ENCODE measurements at regions not wholly inside any gene's neighbourhood (a gene's known extent, or its start where the extent isn't known, plus 50 kb on each side); places are given as distances from the start of the nearest gene placed in this dataset.

DNA sequence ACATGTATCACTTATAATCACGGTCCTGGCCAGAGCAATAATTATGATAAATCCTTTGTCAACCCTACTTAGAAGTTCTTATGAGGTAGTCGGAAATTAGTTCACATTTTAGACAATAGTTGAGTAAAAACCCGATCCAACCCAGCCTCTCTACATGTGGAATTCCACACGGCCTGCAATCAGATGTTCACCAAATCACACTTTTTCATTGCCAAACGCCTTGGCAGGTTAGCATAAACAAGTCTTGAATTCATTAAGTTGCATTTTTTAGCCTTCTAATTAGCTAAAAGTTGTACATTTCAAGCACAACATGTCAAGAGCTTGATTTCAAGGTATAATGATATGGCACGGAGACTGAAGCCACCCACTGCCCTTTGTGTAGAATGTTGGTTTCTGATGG is 65.3 kb downstream of the FOXL1 start (continued):
- TF ChIP-seq, protein P1, sequence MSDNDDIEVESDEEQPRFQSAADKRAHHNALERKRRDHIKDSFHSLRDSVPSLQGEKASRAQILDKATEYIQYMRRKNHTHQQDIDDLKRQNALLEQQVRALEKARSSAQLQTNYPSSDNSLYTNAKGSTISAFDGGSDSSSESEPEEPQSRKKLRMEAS (IDR thresholded peaks at IDR 0.05): no peak

GRCh38 chr16:86647561-86647960 is 69.2 kb downstream of the FOXL1 start:
- TF ChIP-seq ATF3 (IDR thresholded peaks at IDR 0.05) (no peak), JUND (IDR thresholded peaks at IDR 0.05) (no peak), ZBTB33 (IDR thresholded peaks at IDR 0.05) (no peak), FOXA1 (IDR thresholded peaks at IDR 0.05) (no peak), SP1 (IDR thresholded peaks at IDR 0.05) (no peak), NR2F2 (IDR thresholded peaks at IDR 0.05) (no peak), RXRA (IDR thresholded peaks at IDR 0.05) (no peak), HNF4A (conservative IDR thresholded peaks at IDR 0.05) (no peak), TAF1 (conservative IDR thresholded peaks at IDR 0.05) (no peak), EGR1 (IDR thresholded peaks at IDR 0.05; ENCODE audit: low read depth in 2 of 2) (no peak)
- TF ChIP-seq, protein P1 (IDR thresholded peaks at IDR 0.05): no peak
- TF ChIP-seq, protein P2, sequence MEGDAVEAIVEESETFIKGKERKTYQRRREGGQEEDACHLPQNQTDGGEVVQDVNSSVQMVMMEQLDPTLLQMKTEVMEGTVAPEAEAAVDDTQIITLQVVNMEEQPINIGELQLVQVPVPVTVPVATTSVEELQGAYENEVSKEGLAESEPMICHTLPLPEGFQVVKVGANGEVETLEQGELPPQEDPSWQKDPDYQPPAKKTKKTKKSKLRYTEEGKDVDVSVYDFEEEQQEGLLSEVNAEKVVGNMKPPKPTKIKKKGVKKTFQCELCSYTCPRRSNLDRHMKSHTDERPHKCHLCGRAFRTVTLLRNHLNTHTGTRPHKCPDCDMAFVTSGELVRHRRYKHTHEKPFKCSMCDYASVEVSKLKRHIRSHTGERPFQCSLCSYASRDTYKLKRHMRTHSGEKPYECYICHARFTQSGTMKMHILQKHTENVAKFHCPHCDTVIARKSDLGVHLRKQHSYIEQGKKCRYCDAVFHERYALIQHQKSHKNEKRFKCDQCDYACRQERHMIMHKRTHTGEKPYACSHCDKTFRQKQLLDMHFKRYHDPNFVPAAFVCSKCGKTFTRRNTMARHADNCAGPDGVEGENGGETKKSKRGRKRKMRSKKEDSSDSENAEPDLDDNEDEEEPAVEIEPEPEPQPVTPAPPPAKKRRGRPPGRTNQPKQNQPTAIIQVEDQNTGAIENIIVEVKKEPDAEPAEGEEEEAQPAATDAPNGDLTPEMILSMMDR (IDR thresholded peaks at IDR 0.05; ENCODE audit: low read depth, low read length, missing input control): no peak
- no peak overlapping the region for H3K9ac ChIP-seq (ENCODE audit: low read depth in 1 of 2, low read length in 2 of 2)
- no peak overlapping the region for H3K27ac ChIP-seq (ENCODE audit: low read depth in 1 of 2, low read length in 2 of 2)
- peaks cover 0 to 3% (median 0%) of the 10 kb centered on the region in 4 donors for H3K27me3 ChIP-seq (ENCODE audit: control insufficient read depth in 4 of 4, insufficient read depth in 4 of 4, low read length in 3 of 4)
- no peak for DNase-seq (ENCODE audit: low spot score)
- no peaks in the 10 kb centered on the region for H3K36me3 ChIP-seq (ENCODE audit: control insufficient read depth in 4 of 4, insufficient read depth in 3 of 4, low read depth in 1 of 4, low read length in 3 of 4)
- peaks cover 0 to 5% (median 3%) of the 10 kb centered on the region in 4 donors for H3K9me3 ChIP-seq (ENCODE audit: control insufficient read depth in 4 of 4, low read length in 3 of 4)
- no peak overlapping the region for H3K4me3 ChIP-seq (ENCODE audit: low read depth in 1 of 3, low read length in 3 of 3)
- no peaks in the 10 kb centered on the region for H3K4me1 ChIP-seq (ENCODE audit: control insufficient read depth in 4 of 4, insufficient read depth in 4 of 4, low read length in 3 of 4)
- WGBS: 90% methylated on average over 2 of the region's 2 CpGs

DNA sequence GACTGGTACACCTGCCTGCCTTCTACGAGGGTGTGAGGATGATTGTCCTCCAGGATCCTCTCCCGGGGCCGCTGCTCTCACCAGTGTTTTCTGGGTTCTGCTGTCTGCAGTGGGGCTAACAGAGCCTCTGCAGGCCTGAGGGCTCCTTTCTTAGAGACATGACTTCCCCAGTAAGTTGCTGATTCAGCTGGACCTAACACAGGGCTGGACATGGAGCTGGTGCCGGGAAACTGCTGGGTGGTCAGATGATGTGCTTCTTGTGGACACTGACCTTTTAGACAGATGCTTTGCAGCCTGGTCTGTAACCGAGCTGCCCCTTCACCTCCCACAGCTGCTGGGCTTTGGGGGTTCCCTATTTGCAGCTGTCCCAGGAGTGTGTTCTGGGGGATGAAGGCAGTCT is 71.5 kb downstream of the FOXL1 start:
- Histone ChIP-seq H3K9ac (ENCODE audit: low read depth in 1 of 2, low read length in 2 of 2) (no peak overlapping the region), H3K9me3 (ENCODE audit: control insufficient read depth in 4 of 4, low read length in 3 of 4) (peaks cover 0 to 5% (median 3%) of the 10 kb centered on the region in 4 donors), H3K4me3 (ENCODE audit: low read depth in 1 of 3, low read length in 3 of 3) (no peak overlapping the region), H3K4me1 (ENCODE audit: control insufficient read depth in 4 of 4, insufficient read depth in 4 of 4, low read length in 3 of 4) (no peaks in the 10 kb centered on the region), H3K27ac (ENCODE audit: low read depth in 1 of 2, low read length in 2 of 2) (no peak overlapping the region), H3K27me3 (ENCODE audit: control insufficient read depth in 4 of 4, insufficient read depth in 4 of 4, low read length in 3 of 4) (peaks cover 0 to 3% (median 0%) of the 10 kb centered on the region in 4 donors), H3K36me3 (ENCODE audit: control insufficient read depth in 4 of 4, insufficient read depth in 3 of 4, low read depth in 1 of 4, low read length in 3 of 4) (no peaks in the 10 kb centered on the region)
- WGBS: 61% methylated on average over 5 of the region's 5 CpGs
- no peak for DNase-seq (ENCODE audit: low spot score)
- TF ChIP-seq HNF4A (conservative IDR thresholded peaks at IDR 0.05) (no peak), NR2F2 (IDR thresholded peaks at IDR 0.05) (no peak), TAF1 (conservative IDR thresholded peaks at IDR 0.05) (no peak), YY1 (IDR thresholded peaks at IDR 0.05) (no peak), FOXA2 (IDR thresholded peaks at IDR 0.05) (no peak), ZBTB33 (IDR thresholded peaks at IDR 0.05) (no peak), FOXA1 (IDR thresholded peaks at IDR 0.05) (no peak), RXRA (IDR thresholded peaks at IDR 0.05) (no peak), JUND (IDR thresholded peaks at IDR 0.05) (no peak), EGR1 (IDR thresholded peaks at IDR 0.05; ENCODE audit: low read depth in 2 of 2) (no peak), RAD21 (IDR thresholded peaks at IDR 0.05) (no peak), SP1 (IDR thresholded peaks at IDR 0.05) (no peak)
- TF ChIP-seq, protein P1 (IDR thresholded peaks at IDR 0.05): no peak
- TF ChIP-seq, protein P2 (IDR thresholded peaks at IDR 0.05; ENCODE audit: low read depth, low read length, missing input control): no peak
- TF ChIP-seq, protein P3, sequence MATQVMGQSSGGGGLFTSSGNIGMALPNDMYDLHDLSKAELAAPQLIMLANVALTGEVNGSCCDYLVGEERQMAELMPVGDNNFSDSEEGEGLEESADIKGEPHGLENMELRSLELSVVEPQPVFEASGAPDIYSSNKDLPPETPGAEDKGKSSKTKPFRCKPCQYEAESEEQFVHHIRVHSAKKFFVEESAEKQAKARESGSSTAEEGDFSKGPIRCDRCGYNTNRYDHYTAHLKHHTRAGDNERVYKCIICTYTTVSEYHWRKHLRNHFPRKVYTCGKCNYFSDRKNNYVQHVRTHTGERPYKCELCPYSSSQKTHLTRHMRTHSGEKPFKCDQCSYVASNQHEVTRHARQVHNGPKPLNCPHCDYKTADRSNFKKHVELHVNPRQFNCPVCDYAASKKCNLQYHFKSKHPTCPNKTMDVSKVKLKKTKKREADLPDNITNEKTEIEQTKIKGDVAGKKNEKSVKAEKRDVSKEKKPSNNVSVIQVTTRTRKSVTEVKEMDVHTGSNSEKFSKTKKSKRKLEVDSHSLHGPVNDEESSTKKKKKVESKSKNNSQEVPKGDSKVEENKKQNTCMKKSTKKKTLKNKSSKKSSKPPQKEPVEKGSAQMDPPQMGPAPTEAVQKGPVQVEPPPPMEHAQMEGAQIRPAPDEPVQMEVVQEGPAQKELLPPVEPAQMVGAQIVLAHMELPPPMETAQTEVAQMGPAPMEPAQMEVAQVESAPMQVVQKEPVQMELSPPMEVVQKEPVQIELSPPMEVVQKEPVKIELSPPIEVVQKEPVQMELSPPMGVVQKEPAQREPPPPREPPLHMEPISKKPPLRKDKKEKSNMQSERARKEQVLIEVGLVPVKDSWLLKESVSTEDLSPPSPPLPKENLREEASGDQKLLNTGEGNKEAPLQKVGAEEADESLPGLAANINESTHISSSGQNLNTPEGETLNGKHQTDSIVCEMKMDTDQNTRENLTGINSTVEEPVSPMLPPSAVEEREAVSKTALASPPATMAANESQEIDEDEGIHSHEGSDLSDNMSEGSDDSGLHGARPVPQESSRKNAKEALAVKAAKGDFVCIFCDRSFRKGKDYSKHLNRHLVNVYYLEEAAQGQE (IDR thresholded peaks at IDR 0.05): no peak

All from liver (tissue), 8 donors.